GM19043 (cell line): ENCODE measurements at regions not wholly inside any gene's neighbourhood (a gene's known extent, or its start where the extent isn't known, plus 50 kb on each side); places are given as distances from the start of the nearest gene placed in this dataset.

ENCODE experiments used
- ATAC-seq: cut with Tn5 transposase; IDR thresholded peaks from one replicate; pipeline ENCODE4 v1.9.1; 2021; ENCODE audit warnings: low read depth; ENCODE audit not compliant: unreplicated experiment

- no peak for ATAC-seq
These were observed 321.6 kb downstream of the AASDHPPT start for GRCh38 chr11:106399076-106399511.

- ATAC-seq: no peak
These were observed 322.2 kb downstream of the AASDHPPT start for GRCh38 chr11:106399624-106400023.

- no peak for ATAC-seq
These were observed 323.6 kb downstream of the AASDHPPT start for GRCh38 chr11:106400949-106401570.

GRCh38 chr11:106403751-106404150 is 326.3 kb downstream of the AASDHPPT start:
- ATAC-seq: no peak

- ATAC-seq: no peak
These were observed 331.8 kb downstream of the AASDHPPT start for GRCh38 chr11:106409222-106409621.

GRCh38 chr11:106409671-106410070 is 332.2 kb downstream of the AASDHPPT start:
- no peak for ATAC-seq

GRCh38 chr11:106410902-106411301 is 333.4 kb downstream of the AASDHPPT start:
- no peak for ATAC-seq

- ATAC-seq: no peak
These were observed 335.8 kb downstream of the AASDHPPT start for GRCh38 chr11:106413222-106413621.

GRCh38 chr11:106415510-106415909 is 338.0 kb downstream of the AASDHPPT start:
- no peak for ATAC-seq

GRCh38 chr11:106418791-106419190 is 341.3 kb downstream of the AASDHPPT start:
- ATAC-seq: no peak

GRCh38 chr11:106420048-106420665 is 342.7 kb downstream of the AASDHPPT start:
- no peak for ATAC-seq

GRCh38 chr11:106420686-106421085 is 343.2 kb downstream of the AASDHPPT start:
- ATAC-seq: no peak

GRCh38 chr11:106421676-106422292 is 344.3 kb downstream of the AASDHPPT start:
- no peak for ATAC-seq

GRCh38 chr11:106422583-106422982 is 345.1 kb downstream of the AASDHPPT start:
- no peak for ATAC-seq

- ATAC-seq: no peak
These were observed 346.6 kb downstream of the AASDHPPT start for GRCh38 chr11:106424111-106424510.

GRCh38 chr11:106425819-106426218 is 348.4 kb downstream of the AASDHPPT start:
- no peak for ATAC-seq

- no peak for ATAC-seq
These were observed 349.2 kb downstream of the AASDHPPT start for GRCh38 chr11:106426696-106427095.

- ATAC-seq: no peak
These were observed 350.3 kb downstream of the AASDHPPT start for GRCh38 chr11:106427736-106428135.

- ATAC-seq: no peak
These were observed 364.6 kb downstream of the AASDHPPT start for GRCh38 chr11:106442032-106442431.

GRCh38 chr11:106446302-106446701 is 368.8 kb downstream of the AASDHPPT start:
- ATAC-seq: no peak

- ATAC-seq: no peak
These were observed 369.5 kb downstream of the AASDHPPT start for GRCh38 chr11:106446955-106447354.

- ATAC-seq: no peak
These were observed 370.2 kb downstream of the AASDHPPT start for GRCh38 chr11:106447631-106448191.
